ENCODE measurements at regions not wholly inside any gene's neighbourhood (a gene's known extent, or its start where the extent isn't known, plus 50 kb on each side); places are given as distances from the start of the nearest gene placed in this dataset.
A peak's percentile ranks its signal among the peaks of the same experiment; 100 is the strongest.

DNA sequence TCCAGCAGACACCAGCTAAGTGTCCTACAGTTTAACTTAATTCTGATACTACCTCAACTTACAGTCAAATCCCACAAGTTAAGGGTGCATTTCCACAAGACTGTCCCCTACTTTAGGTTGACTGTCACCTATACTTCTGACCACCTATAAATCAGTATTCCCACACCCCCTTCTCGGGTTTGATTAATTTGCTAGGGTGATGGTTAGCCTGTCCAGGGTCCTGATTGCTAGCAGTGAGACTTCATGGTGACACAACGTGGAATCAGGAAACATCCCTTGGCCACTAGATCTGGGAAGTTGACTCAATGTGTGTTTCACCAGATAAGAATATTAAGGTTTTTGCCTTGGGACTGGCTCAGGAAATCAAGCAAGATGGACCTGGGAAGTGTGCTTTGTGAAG, 88.4 kb downstream of the OR13A1 start:
- ChIA-PET POLR2A (no interaction called here), CTCF (interaction anchor here (1.0 kb wide), 1 partner anchor 10 kb away, joined by 3 read pairs; no protein-coding TSS in a partner anchor)
- H3K4me3 ChIP-seq (replicated peaks in 1 of 3; ENCODE audit: insufficient read depth in 1 of 3, low read depth in 1 of 3, low read length in 3 of 3), result no peak overlapping the region
- no peak overlapping the region for H2AFZ ChIP-seq (ENCODE audit: low read depth, low read length)
- H3K9ac ChIP-seq (replicated peaks; ENCODE audit: extremely low read depth, insufficient read depth, low read length), result no peak overlapping the region
- no peaks in the 10 kb centered on the region for H3K9me1 ChIP-seq (replicated peaks; ENCODE audit: control insufficient read depth, extremely low read depth, insufficient read depth, low read length)
- intact Hi-C loops (cut with micrococcal nuclease), result no loop called here
- dilution Hi-C loops (cut with MboI; ENCODE audit: extremely low pct_ligation_motif_present, low sequenced_read_pairs), result no loop called here
- no peak for DNase-seq (ENCODE audit: low read depth, low spot score)
- no peak overlapping the region for H3K27ac ChIP-seq (ENCODE audit: insufficient read depth, low read depth, low read length)
- BruUV-seq (replicated peaks), result no TSS peak
- H3K79me2 ChIP-seq (ENCODE audit: control insufficient read depth, insufficient read depth, low read length), result no peaks in the 10 kb centered on the region
- H3K36me3 ChIP-seq (ENCODE audit: control insufficient read depth in 2 of 2, extremely low read depth in 1 of 2, insufficient read depth in 2 of 2, low read length in 2 of 2), result no peaks in the 10 kb centered on the region
- TF ChIP-seq JUN (IDR thresholded peaks at IDR 0.05; ENCODE audit: borderline replicate concordance, insufficient read depth, insufficient read length, low read depth) (no peak), GATA2 (IDR thresholded peaks at IDR 0.05; ENCODE audit: insufficient read depth, insufficient read length, low read depth, low read length) (peak; percentile 61)
- H3K9me3 ChIP-seq (replicated peaks; ENCODE audit: control insufficient read depth, insufficient read depth, low read length), result no peaks in the 10 kb centered on the region
- no peak for FAIRE-seq
- no peak overlapping the region for H3K4me2 ChIP-seq (ENCODE audit: insufficient read depth, low read length)
- H3K27me3 ChIP-seq (ENCODE audit: control insufficient read depth in 2 of 2, insufficient read depth in 2 of 2, low read length in 2 of 2), result no peaks in the 10 kb centered on the region
- no peaks in the 10 kb centered on the region for H3K4me1 ChIP-seq (ENCODE audit: control insufficient read depth, extremely low read depth, insufficient read depth, low read length)
- H4K20me1 ChIP-seq (replicated peaks; ENCODE audit: control insufficient read depth, extremely low read depth, insufficient read depth, low read length), result no peaks in the 10 kb centered on the region

DNA sequence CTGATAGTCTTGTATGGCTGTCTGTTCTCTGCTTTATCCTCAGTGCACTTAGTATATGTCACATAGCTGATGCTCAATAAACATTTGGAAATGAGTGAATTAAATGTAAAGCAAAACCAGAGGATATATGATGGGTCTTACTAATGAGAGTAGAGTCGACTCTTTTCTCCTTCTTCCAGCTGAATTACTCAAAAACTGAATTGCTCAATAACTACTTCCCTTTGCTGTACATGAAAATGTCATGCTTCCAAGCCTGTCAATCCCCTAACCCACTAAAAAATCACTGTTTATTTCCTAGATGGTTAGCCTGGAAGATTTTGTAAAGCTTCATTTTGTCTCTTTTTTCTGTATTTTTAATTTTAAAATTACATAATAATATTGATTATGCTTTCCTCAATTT, 88.0 kb downstream of the OR13A1 start:
- DNase-seq (ENCODE audit: low read depth, low spot score), result no peak
- no peaks in the 10 kb centered on the region for H3K27me3 ChIP-seq (ENCODE audit: control insufficient read depth in 2 of 2, insufficient read depth in 2 of 2, low read length in 2 of 2)
- H3K36me3 ChIP-seq (ENCODE audit: control insufficient read depth in 2 of 2, extremely low read depth in 1 of 2, insufficient read depth in 2 of 2, low read length in 2 of 2), result no peaks in the 10 kb centered on the region
- BruUV-seq (replicated peaks), result no TSS peak
- H4K20me1 ChIP-seq (replicated peaks; ENCODE audit: control insufficient read depth, extremely low read depth, insufficient read depth, low read length), result no peaks in the 10 kb centered on the region
- no peaks in the 10 kb centered on the region for H3K79me2 ChIP-seq (ENCODE audit: control insufficient read depth, insufficient read depth, low read length)
- intact Hi-C loops (cut with micrococcal nuclease), result no loop called here
- ChIA-PET POLR2A (no interaction called here), CTCF (interaction anchor here (0.5 to 1.0 kb wide), 2 partner anchors 10 to 1768 kb away, joined by 3 to 4 read pairs; no protein-coding TSS in a partner anchor)
- no peak overlapping the region for H3K4me3 ChIP-seq (replicated peaks in 1 of 3; ENCODE audit: insufficient read depth in 1 of 3, low read depth in 1 of 3, low read length in 3 of 3)
- H3K9me3 ChIP-seq (replicated peaks; ENCODE audit: control insufficient read depth, insufficient read depth, low read length), result no peaks in the 10 kb centered on the region
- no peak overlapping the region for H2AFZ ChIP-seq (ENCODE audit: low read depth, low read length)
- H3K4me1 ChIP-seq (ENCODE audit: control insufficient read depth, extremely low read depth, insufficient read depth, low read length), result no peaks in the 10 kb centered on the region
- H3K27ac ChIP-seq (ENCODE audit: insufficient read depth, low read depth, low read length), result no peak overlapping the region
- H3K9ac ChIP-seq (replicated peaks; ENCODE audit: extremely low read depth, insufficient read depth, low read length), result no peak overlapping the region
- FAIRE-seq, result no peak
- TF ChIP-seq FOS (IDR thresholded peaks at IDR 0.05; ENCODE audit: borderline replicate concordance, insufficient read depth, low read length) (no peak), POLR2AphosphoS5 (IDR thresholded peaks at IDR 0.05; ENCODE audit: insufficient read depth, low read depth, low read length) (no peak)
- TF ChIP-seq, protein P1, sequence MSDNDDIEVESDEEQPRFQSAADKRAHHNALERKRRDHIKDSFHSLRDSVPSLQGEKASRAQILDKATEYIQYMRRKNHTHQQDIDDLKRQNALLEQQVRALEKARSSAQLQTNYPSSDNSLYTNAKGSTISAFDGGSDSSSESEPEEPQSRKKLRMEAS (IDR thresholded peaks at IDR 0.05; ENCODE audit: insufficient read depth, insufficient read length), result no peak
- TF ChIP-seq, protein P2, sequence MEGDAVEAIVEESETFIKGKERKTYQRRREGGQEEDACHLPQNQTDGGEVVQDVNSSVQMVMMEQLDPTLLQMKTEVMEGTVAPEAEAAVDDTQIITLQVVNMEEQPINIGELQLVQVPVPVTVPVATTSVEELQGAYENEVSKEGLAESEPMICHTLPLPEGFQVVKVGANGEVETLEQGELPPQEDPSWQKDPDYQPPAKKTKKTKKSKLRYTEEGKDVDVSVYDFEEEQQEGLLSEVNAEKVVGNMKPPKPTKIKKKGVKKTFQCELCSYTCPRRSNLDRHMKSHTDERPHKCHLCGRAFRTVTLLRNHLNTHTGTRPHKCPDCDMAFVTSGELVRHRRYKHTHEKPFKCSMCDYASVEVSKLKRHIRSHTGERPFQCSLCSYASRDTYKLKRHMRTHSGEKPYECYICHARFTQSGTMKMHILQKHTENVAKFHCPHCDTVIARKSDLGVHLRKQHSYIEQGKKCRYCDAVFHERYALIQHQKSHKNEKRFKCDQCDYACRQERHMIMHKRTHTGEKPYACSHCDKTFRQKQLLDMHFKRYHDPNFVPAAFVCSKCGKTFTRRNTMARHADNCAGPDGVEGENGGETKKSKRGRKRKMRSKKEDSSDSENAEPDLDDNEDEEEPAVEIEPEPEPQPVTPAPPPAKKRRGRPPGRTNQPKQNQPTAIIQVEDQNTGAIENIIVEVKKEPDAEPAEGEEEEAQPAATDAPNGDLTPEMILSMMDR (IDR thresholded peaks at IDR 0.05; ENCODE audit: extremely low read depth in 1 of 2, insufficient read depth in 1 of 2, low read depth in 1 of 2, low read length in 2 of 2), result no peak
- no peak overlapping the region for H3K4me2 ChIP-seq (ENCODE audit: insufficient read depth, low read length)
- dilution Hi-C loops (cut with MboI; ENCODE audit: extremely low pct_ligation_motif_present, low sequenced_read_pairs), result no loop called here
- no peaks in the 10 kb centered on the region for H3K9me1 ChIP-seq (replicated peaks; ENCODE audit: control insufficient read depth, extremely low read depth, insufficient read depth, low read length)
